A549 (cell line): ENCODE measurements at regions not wholly inside any gene's neighbourhood (a gene's known extent, or its start where the extent isn't known, plus 50 kb on each side); places are given as distances from the start of the nearest gene placed in this dataset.
A peak's percentile ranks its signal among the peaks of the same experiment; 100 is the strongest.

Experiments used
- ATAC-seq, 2 experiments: fragments of 200-7000 bp in 1 of 2; fragments of >200 bp in 1 of 2; cut with Nextera tagmentation in 1 of 2; cut with Tn5 transposase in 1 of 2; 3 replicates each; pipeline versions ENCODE4 v1.8.0 to v1.9.1; 2018 to 2020; ENCODE audit warnings: mild to moderate bottlenecking in 1 of 2, moderate library complexity in 1 of 2
- CTCF ChIA-PET: fragments of 300-600 bp; sonication (Branson Sonifier 250); formaldehyde crosslinking; extraction: SDS; loops from one replicate; lab custom pipeline; 2021; ENCODE audit warnings: antibody characterized with exemption, inconsistent platforms; lab: Yijun Ruan, JAX
- POLR2A ChIA-PET: fragments of 350-600 bp; formaldehyde crosslinking; extraction: SDS; loops from one replicate; lab custom pipeline; 2021; ENCODE audit warnings: antibody characterized with exemption, inconsistent platforms; lab: Yijun Ruan, JAX
- DNase-seq, 2 experiments: peaks; one replicate each; pipeline versions ENCODE4 v3.0.0 to v3.0.0-alpha.2; 2011 to 2016; ENCODE audit warnings: low read depth in 1 of 2, low spot score in 1 of 2
- FAIRE-seq: peaks from 2 replicates; lab custom pipeline; 2011; peaks lifted over from hg19 to GRCh38; lab: Jason Lieb, UNC
- H3K27ac ChIP-seq, 2 experiments: fragments of >200 bp; sonication (Bioruptor Twin); formaldehyde crosslinking; 3 replicates each; pipeline ENCODE4 v1.5.1; 2016 to 2017
- H3K4me1 ChIP-seq: fragments of >200 bp; sonication (Bioruptor Twin); formaldehyde crosslinking; 3 replicates; pipeline ENCODE4 v1.6.1; 2016
- H3K4me2 ChIP-seq: fragments of >200 bp; sonication (Bioruptor Twin); formaldehyde crosslinking; 3 replicates; pipeline ENCODE4 v1.6.1; 2016
- H3K4me3 ChIP-seq: fragments of >200 bp; sonication (Bioruptor Twin); formaldehyde crosslinking; 3 replicates; pipeline ENCODE4 v1.5.1; 2016
- H3K9me3 ChIP-seq: fragments of >200 bp; sonication (Bioruptor Twin); formaldehyde crosslinking; 3 replicates; pipeline ENCODE4 v1.6.1; 2016
- ATOH8 ChIP-seq: fragments of 250-450 bp; sonication (Bioruptor Pico); IDR thresholded peaks from 2 replicates; pipeline ENCODE4 v1.5.0; 2020; ENCODE audit warnings: low read depth, mild to moderate bottlenecking, moderate library complexity
- BCL3 ChIP-seq: fragments of >200 bp; sonication (Bioruptor Twin); formaldehyde crosslinking; IDR thresholded peaks from 3 replicates; pipeline ENCODE4 v1.6.1; 2016
- BHLHE40 ChIP-seq: IDR thresholded peaks from 2 replicates; pipeline ENCODE4 v1.6.1; 2012; ENCODE audit warnings: low read depth, low read length, inconsistent platforms
- CHD2 ChIP-seq: fragments of 150-350 bp; IDR thresholded peaks from 2 replicates; pipeline ENCODE4 v1.6.1; 2014; ENCODE audit warnings: low read length; ENCODE audit not compliant: partially characterized antibody
- CTCF ChIP-seq: fragments of >200 bp; sonication (Bioruptor Twin); formaldehyde crosslinking; IDR thresholded peaks from 3 replicates; pipeline ENCODE4 v1.5.1; 2016
- EHF ChIP-seq: fragments of 250-450 bp; sonication (Bioruptor Pico); IDR thresholded peaks from 2 replicates; pipeline ENCODE4 v1.5.0; 2020; ENCODE audit warnings: mild to moderate bottlenecking
- EHMT2 ChIP-seq: fragments of 200-600 bp; sonication (generic); IDR thresholded peaks from 2 replicates; pipeline ENCODE4 v1.6.1; 2016; ENCODE audit warnings: antibody characterized with exemption, low read depth, mild to moderate bottlenecking, moderate library complexity
- EP300 ChIP-seq, 2 experiments: fragments of >200 bp; sonication (Bioruptor Twin); formaldehyde crosslinking; IDR thresholded peaks; 2 replicates in 1 of 2; 3 replicates in 1 of 2; pipeline ENCODE4 v1.6.1; 2016 to 2017
- ESRRA ChIP-seq: fragments of 150-350 bp; IDR thresholded peaks from 2 replicates; pipeline ENCODE4 v1.6.1; 2014; ENCODE audit warnings: mild to moderate bottlenecking, low read length, borderline replicate concordance
- HEYL ChIP-seq: fragments of 250-450 bp; sonication (Bioruptor Pico); IDR thresholded peaks from 2 replicates; pipeline ENCODE4 v1.8.0; 2021; ENCODE audit warnings: mild to moderate bottlenecking, moderate library complexity
- KDM1A ChIP-seq: fragments of 200-600 bp; sonication (generic); IDR thresholded peaks from 2 replicates; pipeline ENCODE4 v1.6.1; 2016; ENCODE audit warnings: low read depth, mild to moderate bottlenecking
- KDM5A ChIP-seq: fragments of 200-600 bp; sonication (generic); IDR thresholded peaks from 2 replicates; pipeline ENCODE4 v1.6.1; 2016; ENCODE audit warnings: antibody characterized with exemption, mild to moderate bottlenecking
- MAFK ChIP-seq: fragments of 450-650 bp; IDR thresholded peaks from 2 replicates; pipeline ENCODE4 v1.6.1; 2014; ENCODE audit not compliant: partially characterized antibody
- MAX ChIP-seq: IDR thresholded peaks from 2 replicates; pipeline ENCODE4 v1.6.1; 2012
- MYC ChIP-seq: IDR thresholded peaks from 2 replicates; pipeline ENCODE4 v1.6.1; 2012; ENCODE audit warnings: mild to moderate bottlenecking, inconsistent platforms, low read length, improper control_type of control experiment, borderline replicate concordance
- NFE2L2 ChIP-seq: fragments of 150-350 bp; conservative IDR thresholded peaks from 2 replicates; pipeline ENCODE4 v1.6.1; 2014; ENCODE audit warnings: low read length
- PBX3 ChIP-seq: IDR thresholded peaks from 2 replicates; pipeline ENCODE4 v1.6.1; 2012
- PHF8 ChIP-seq: fragments of 200-600 bp; sonication (generic); IDR thresholded peaks from 2 replicates; pipeline ENCODE4 v1.6.1; 2016; ENCODE audit warnings: low read depth, mild to moderate bottlenecking, antibody characterized with exemption, moderate library complexity, borderline replicate concordance
- POLR2A ChIP-seq: IDR thresholded peaks from 2 replicates; pipeline ENCODE4 v1.6.1; 2012; ENCODE audit warnings: mild to moderate bottlenecking, low read length
- RAD21 ChIP-seq, 2 experiments: fragments of >200 bp in 1 of 2; sonication (Bioruptor Twin) in 1 of 2; formaldehyde crosslinking in 1 of 2; IDR thresholded peaks in 1 of 2; conservative IDR thresholded peaks in 1 of 2; 2 replicates in 1 of 2; 3 replicates in 1 of 2; pipeline ENCODE4 v1.6.1; 2012 to 2018; ENCODE audit warnings: inconsistent platforms in 1 of 2
- RARB ChIP-seq: fragments of 250-450 bp; sonication (Bioruptor Pico); IDR thresholded peaks from 2 replicates; pipeline ENCODE4 v1.8.0; 2021; ENCODE audit warnings: mild to moderate bottlenecking, moderate library complexity
- RNF2 ChIP-seq: fragments of 200-600 bp; sonication (generic); IDR thresholded peaks from 2 replicates; pipeline ENCODE4 v1.6.1; 2016; ENCODE audit warnings: low read depth, mild to moderate bottlenecking, antibody characterized with exemption, moderate library complexity, borderline replicate concordance
- SREBF2 ChIP-seq: fragments of 450-650 bp; IDR thresholded peaks from 2 replicates; pipeline ENCODE4 v1.6.1; 2014; ENCODE audit warnings: mild to moderate bottlenecking, moderate library complexity
- TFCP2L1 ChIP-seq: fragments of 250-450 bp; sonication (Bioruptor Pico); IDR thresholded peaks from 2 replicates; pipeline ENCODE4 v1.5.0; 2021; ENCODE audit warnings: mild to moderate bottlenecking
- WGBS: methylation state at CpG from one replicate; pipeline ENCODE4 v1.1.6; 2017; ENCODE audit errors: missing lambda C conversion rate; 5-methylcytosine and 5-hydroxymethylcytosine counted together

GRCh38 chr2:133633881-133634409, 65.7 kb upstream of the NCKAP5 start:
- CTCF ChIA-PET = no interaction called here
- POLR2A ChIA-PET = no interaction called here
- Histone ChIP-seq H3K4me2 (no peak overlapping the region), H3K4me1 (no peaks in the 10 kb centered on the region), H3K27ac (no peak overlapping the region), H3K9me3 (no peaks in the 10 kb centered on the region), H3K4me3 (no peak overlapping the region)
- FAIRE-seq = no peak
- TF ChIP-seq KDM5A (no peak), ATOH8 (CRISPR knock-in tag) (no peak), EHF (CRISPR knock-in tag) (no peak), HEYL (CRISPR knock-in tag) (no peak), CHD2 (no peak), TFCP2L1 (CRISPR knock-in tag) (no peak), NFE2L2 (no peak), PBX3 (no peak), KDM1A (no peak), BHLHE40 (no peak), BCL3 (no peak), MYC (no peak), MAX (no peak)
- DNase-seq = no peak
- ATAC-seq = no peak
- 51% methylated on average over 8 of the region's 8 CpGs for WGBS

GRCh38 chr2:133635131-133635530, 66.9 kb upstream of the NCKAP5 start:
- Histone ChIP-seq H3K27ac (no peak overlapping the region), H3K4me2 (no peak overlapping the region), H3K4me1 (no peaks in the 10 kb centered on the region), H3K4me3 (no peak overlapping the region), H3K9me3 (no peaks in the 10 kb centered on the region)
- FAIRE-seq = no peak
- TF ChIP-seq MAFK = peak; percentile 92
- no peak for TF ChIP-seq MYC
- ATAC-seq = no peak
- POLR2A ChIA-PET = no interaction called here
- CTCF ChIA-PET = interaction anchor here (0.6 to 1.1 kb wide), 4 partner anchors 27 to 1364 kb away, joined by 3 to 4 read pairs (median 3); no protein-coding TSS in a partner anchor
- DNase-seq = no peak

- Histone ChIP-seq H3K4me2 (no peak overlapping the region), H3K27ac (no peak overlapping the region), H3K4me3 (no peak overlapping the region), H3K4me1 (no peaks in the 10 kb centered on the region), H3K9me3 (no peaks in the 10 kb centered on the region)
- ChIA-PET POLR2A (no interaction called here), CTCF (interaction anchor here (1.1 kb wide), 1 partner anchor 75 kb away, joined by 4 read pairs; no protein-coding TSS in a partner anchor)
- DNase-seq = no peak
- FAIRE-seq = no peak
- 73% methylated on average over 2 of the region's 2 CpGs for WGBS
- no peak for ATAC-seq
- TF ChIP-seq RARB (no peak), CTCF (no peak), POLR2A (no peak), ATOH8 (CRISPR knock-in tag) (no peak), EHMT2 (no peak), RAD21 (conservative IDR thresholded peaks at IDR 0.05 in 1 of 2, IDR thresholded peaks at IDR 0.05 in 1 of 2) (no peak), PHF8 (no peak), BHLHE40 (no peak), EP300 (IDR thresholded peaks at IDR 0.05) (no peak), SREBF2 (no peak), ESRRA (no peak), HEYL (CRISPR knock-in tag) (no peak), BCL3 (no peak), RNF2 (no peak)
Observed at GRCh38 chr2:133636287-133636686, 68.0 kb upstream of the NCKAP5 start.
